ENCODE measurements at regions not wholly inside any gene's neighbourhood (a gene's known extent, or its start where the extent isn't known, plus 50 kb on each side); places are given as distances from the start of the nearest gene placed in this dataset.

GRCh38 chr11:97398246-97398645 is 1008.4 kb downstream of the JRKL start:
- no peak for TF ChIP-seq POLR2A (IDR thresholded peaks at IDR 0.05)
- TF ChIP-seq CTCF (IDR thresholded peaks at IDR 0.05): no peak

Measured in Peyer's patch (tissue), 4 donors.